ENCODE measurements at regions not wholly inside any gene's neighbourhood (a gene's known extent, or its start where the extent isn't known, plus 50 kb on each side); places are given as distances from the start of the nearest gene placed in this dataset.
"Not testable (repeated sequence)": the region's sequence is repeated elsewhere in the genome, so short reads cannot be mapped to it uniquely, and the experiment has no call there.

- intact Hi-C loops (cut with micrococcal nuclease): no loop called here
- Mint-ChIP-seq H3K27me3 (ENCODE audit: low read depth) (no peaks in the 10 kb centered on the region), H3K9me3 (no peaks in the 10 kb centered on the region), H3K4me1 (ENCODE audit: low read depth) (peaks cover 1% of the 10 kb centered on the region), H3K36me3 (ENCODE audit: low read depth) (no peaks in the 10 kb centered on the region), H3K4me3 (no peak overlapping the region), H3K27ac (no peak overlapping the region)
- DNase-seq: no peak
- CTCF ChIA-PET: no interaction called here
These were observed 116.3 kb upstream of the PNPLA4 start for GRCh38 chrX:8043546-8043945.

GRCh38 chrX:8043121-8043520 is 115.9 kb upstream of the PNPLA4 start:
- H3K36me3 Mint-ChIP-seq (ENCODE audit: low read depth): no peaks in the 10 kb centered on the region
- DNase-seq: no peak
- H3K4me3 Mint-ChIP-seq: no peak overlapping the region
- intact Hi-C loops (cut with micrococcal nuclease): no loop called here
- H3K27ac Mint-ChIP-seq: no peak overlapping the region
- CTCF ChIA-PET: no interaction called here
- H3K27me3 Mint-ChIP-seq (ENCODE audit: low read depth): no peaks in the 10 kb centered on the region
- H3K4me1 Mint-ChIP-seq (ENCODE audit: low read depth): peaks cover 5% of the 10 kb centered on the region
- H3K9me3 Mint-ChIP-seq: no peaks in the 10 kb centered on the region

GRCh38 chrX:8042304-8042703 is 115.1 kb upstream of the PNPLA4 start:
- Mint-ChIP-seq H3K27ac (no peak overlapping the region), H3K27me3 (ENCODE audit: low read depth) (no peaks in the 10 kb centered on the region), H3K4me1 (ENCODE audit: low read depth) (peaks cover 10% of the 10 kb centered on the region), H3K9me3 (no peaks in the 10 kb centered on the region), H3K36me3 (ENCODE audit: low read depth) (no peaks in the 10 kb centered on the region), H3K4me3 (no peak overlapping the region)
- no peak for DNase-seq
- intact Hi-C loops (cut with micrococcal nuclease): no loop called here
- CTCF ChIA-PET: no interaction called here

- H3K27ac Mint-ChIP-seq; H3K36me3 Mint-ChIP-seq (ENCODE audit: low read depth); H3K9me3 Mint-ChIP-seq; H3K27me3 Mint-ChIP-seq (ENCODE audit: low read depth); intact Hi-C loops (cut with micrococcal nuclease); CTCF ChIA-PET; H3K4me3 Mint-ChIP-seq; DNase-seq: not testable (repeated sequence)
- peaks cover 10% of the 10 kb centered on the region for H3K4me1 Mint-ChIP-seq (ENCODE audit: low read depth)
These were observed 112.5 kb upstream of the PNPLA4 start for GRCh38 chrX:8039711-8040110.

- H3K27ac Mint-ChIP-seq: no peak overlapping the region
- H3K4me3 Mint-ChIP-seq: no peak overlapping the region
- H3K36me3 Mint-ChIP-seq (ENCODE audit: low read depth): no peaks in the 10 kb centered on the region
- H3K4me1 Mint-ChIP-seq (ENCODE audit: low read depth): peaks cover 10% of the 10 kb centered on the region
- intact Hi-C loops (cut with micrococcal nuclease): no loop called here
- DNase-seq: no peak
- H3K9me3 Mint-ChIP-seq: no peaks in the 10 kb centered on the region
- no peaks in the 10 kb centered on the region for H3K27me3 Mint-ChIP-seq (ENCODE audit: low read depth)
- CTCF ChIA-PET: no interaction called here
These were observed 110.6 kb upstream of the PNPLA4 start for GRCh38 chrX:8037593-8038348.

- no peaks in the 10 kb centered on the region for H3K9me3 Mint-ChIP-seq
- H3K27me3 Mint-ChIP-seq (ENCODE audit: low read depth): no peaks in the 10 kb centered on the region
- no peaks in the 10 kb centered on the region for H3K36me3 Mint-ChIP-seq (ENCODE audit: low read depth)
- intact Hi-C loops (cut with micrococcal nuclease): no loop called here
- no peak overlapping the region for H3K4me3 Mint-ChIP-seq
- CTCF ChIA-PET: no interaction called here
- DNase-seq: no peak
- H3K27ac Mint-ChIP-seq: no peak overlapping the region
- peaks cover 10% of the 10 kb centered on the region for H3K4me1 Mint-ChIP-seq (ENCODE audit: low read depth)
These were observed 109.7 kb upstream of the PNPLA4 start for GRCh38 chrX:8036914-8037313.

GRCh38 chrX:8034058-8034457 is 106.8 kb upstream of the PNPLA4 start:
- Mint-ChIP-seq H3K4me3 (no peak overlapping the region), H3K4me1 (ENCODE audit: low read depth) (peaks cover 10% of the 10 kb centered on the region), H3K36me3 (ENCODE audit: low read depth) (no peaks in the 10 kb centered on the region), H3K27me3 (ENCODE audit: low read depth) (no peaks in the 10 kb centered on the region), H3K27ac (no peak overlapping the region), H3K9me3 (no peaks in the 10 kb centered on the region)
- CTCF ChIA-PET: no interaction called here
- intact Hi-C loops (cut with micrococcal nuclease): no loop called here
- DNase-seq: no peak

GRCh38 chrX:8033175-8033574 is 106.0 kb upstream of the PNPLA4 start:
- H3K9me3 Mint-ChIP-seq: no peaks in the 10 kb centered on the region

GRCh38 chrX:8030361-8030760 is 103.1 kb upstream of the PNPLA4 start:
- intact Hi-C loops (cut with micrococcal nuclease): no loop called here
- Mint-ChIP-seq H3K9me3 (no peaks in the 10 kb centered on the region), H3K36me3 (ENCODE audit: low read depth) (no peaks in the 10 kb centered on the region), H3K4me1 (ENCODE audit: low read depth) (no peaks in the 10 kb centered on the region), H3K27ac (no peak overlapping the region), H3K27me3 (ENCODE audit: low read depth) (no peaks in the 10 kb centered on the region), H3K4me3 (no peak overlapping the region)
- DNase-seq: no peak
- CTCF ChIA-PET: no interaction called here

More at GRCh38 chrX:8033175-8033574, 106.0 kb upstream of the PNPLA4 start:
- H3K27ac Mint-ChIP-seq: no peak overlapping the region
- peaks cover 6% of the 10 kb centered on the region for H3K4me1 Mint-ChIP-seq (ENCODE audit: low read depth)
- intact Hi-C loops (cut with micrococcal nuclease): no loop called here
- H3K4me3 Mint-ChIP-seq: no peak overlapping the region
- CTCF ChIA-PET: no interaction called here
- no peaks in the 10 kb centered on the region for H3K36me3 Mint-ChIP-seq (ENCODE audit: low read depth)
- no peaks in the 10 kb centered on the region for H3K27me3 Mint-ChIP-seq (ENCODE audit: low read depth)
- no peak for DNase-seq

GRCh38 chrX:8027827-8028226 is 100.6 kb upstream of the PNPLA4 start:
- Mint-ChIP-seq H3K4me1 (ENCODE audit: low read depth) (no peaks in the 10 kb centered on the region), H3K27me3 (ENCODE audit: low read depth) (no peaks in the 10 kb centered on the region), H3K4me3 (no peak overlapping the region), H3K9me3 (no peaks in the 10 kb centered on the region), H3K27ac (no peak overlapping the region), H3K36me3 (ENCODE audit: low read depth) (no peaks in the 10 kb centered on the region)
- CTCF ChIA-PET: no interaction called here
- DNase-seq: no peak
- intact Hi-C loops (cut with micrococcal nuclease): no loop called here

- CTCF ChIA-PET: no interaction called here
- no peak overlapping the region for H3K4me3 Mint-ChIP-seq
- intact Hi-C loops (cut with micrococcal nuclease): no loop called here
These were observed 98.5 kb upstream of the PNPLA4 start for GRCh38 chrX:8025705-8026104.

GRCh38 chrX:8018934-8019333 is 91.7 kb upstream of the PNPLA4 start:
- no peak for DNase-seq
- intact Hi-C loops (cut with micrococcal nuclease): no loop called here
- no peak overlapping the region for H3K27ac Mint-ChIP-seq
- no peaks in the 10 kb centered on the region for H3K4me1 Mint-ChIP-seq (ENCODE audit: low read depth)
- H3K4me3 Mint-ChIP-seq: no peak overlapping the region
- H3K9me3 Mint-ChIP-seq: no peaks in the 10 kb centered on the region
- CTCF ChIA-PET: no interaction called here
- H3K27me3 Mint-ChIP-seq (ENCODE audit: low read depth): no peaks in the 10 kb centered on the region
- H3K36me3 Mint-ChIP-seq (ENCODE audit: low read depth): no peaks in the 10 kb centered on the region

More at GRCh38 chrX:8025705-8026104, 98.5 kb upstream of the PNPLA4 start:
- Mint-ChIP-seq H3K4me1 (ENCODE audit: low read depth) (no peaks in the 10 kb centered on the region), H3K27me3 (ENCODE audit: low read depth) (no peaks in the 10 kb centered on the region), H3K36me3 (ENCODE audit: low read depth) (no peaks in the 10 kb centered on the region), H3K9me3 (no peaks in the 10 kb centered on the region), H3K27ac (no peak overlapping the region)
- DNase-seq: no peak

GRCh38 chrX:8010105-8010504 is 82.9 kb upstream of the PNPLA4 start:
- Mint-ChIP-seq H3K27me3 (ENCODE audit: low read depth) (no peaks in the 10 kb centered on the region), H3K36me3 (ENCODE audit: low read depth) (no peaks in the 10 kb centered on the region), H3K9me3 (no peaks in the 10 kb centered on the region), H3K4me3 (no peak overlapping the region), H3K4me1 (ENCODE audit: low read depth) (no peaks in the 10 kb centered on the region), H3K27ac (no peak overlapping the region)
- DNase-seq: no peak
- CTCF ChIA-PET: no interaction called here
- intact Hi-C loops (cut with micrococcal nuclease): no loop called here
